ENCODE measurements at regions not wholly inside any gene's neighbourhood (a gene's known extent, or its start where the extent isn't known, plus 50 kb on each side); places are given as distances from the start of the nearest gene placed in this dataset.

- no peak for TF ChIP-seq ZNF274 (IDR thresholded peaks at IDR 0.05; ENCODE audit: low read depth, low read length)
- no peak overlapping the region for H3K4me3 ChIP-seq (ENCODE audit: low read length)
Observed at GRCh38 chr1:80101159-80101558, 1094.6 kb upstream of the ADGRL4 start.

- no peak for TF ChIP-seq ZNF274 (IDR thresholded peaks at IDR 0.05; ENCODE audit: low read depth, low read length)
- H3K4me3 ChIP-seq (ENCODE audit: low read length), result no peak overlapping the region
Observed at GRCh38 chr1:80099713-80100112, 1093.2 kb upstream of the ADGRL4 start.

- H3K4me3 ChIP-seq (ENCODE audit: low read length), result no peak overlapping the region
- TF ChIP-seq ZNF274 (IDR thresholded peaks at IDR 0.05; ENCODE audit: low read depth, low read length), result no peak
Observed at GRCh38 chr1:80085067-80085466, 1078.5 kb upstream of the ADGRL4 start.

GRCh38 chr1:80083892-80084291 lies 1077.4 kb upstream of the ADGRL4 start:
- TF ChIP-seq ZNF274 (IDR thresholded peaks at IDR 0.05; ENCODE audit: low read depth, low read length), result no peak
- H3K4me3 ChIP-seq (ENCODE audit: low read length), result no peak overlapping the region

GRCh38 chr1:80076469-80076868 lies 1069.9 kb upstream of the ADGRL4 start:
- no peak overlapping the region for H3K4me3 ChIP-seq (ENCODE audit: low read length)
- no peak for TF ChIP-seq ZNF274 (IDR thresholded peaks at IDR 0.05; ENCODE audit: low read depth, low read length)

- no peak overlapping the region for H3K4me3 ChIP-seq (ENCODE audit: low read length)
Observed at GRCh38 chr1:80075351-80075750, 1068.8 kb upstream of the ADGRL4 start.

GRCh38 chr1:80072563-80072962 lies 1066.0 kb upstream of the ADGRL4 start:
- TF ChIP-seq ZNF274 (IDR thresholded peaks at IDR 0.05; ENCODE audit: low read depth, low read length), result no peak

More at GRCh38 chr1:80075351-80075750, 1068.8 kb upstream of the ADGRL4 start:
- TF ChIP-seq ZNF274 (IDR thresholded peaks at IDR 0.05; ENCODE audit: low read depth, low read length), result no peak

GRCh38 chr1:80066060-80066459 lies 1059.5 kb upstream of the ADGRL4 start:
- H3K4me3 ChIP-seq (ENCODE audit: low read length), result no peak overlapping the region
- TF ChIP-seq ZNF274 (IDR thresholded peaks at IDR 0.05; ENCODE audit: low read depth, low read length), result no peak

More at GRCh38 chr1:80072563-80072962, 1066.0 kb upstream of the ADGRL4 start:
- no peak overlapping the region for H3K4me3 ChIP-seq (ENCODE audit: low read length)

- no peak overlapping the region for H3K4me3 ChIP-seq (ENCODE audit: low read length)
- no peak for TF ChIP-seq ZNF274 (IDR thresholded peaks at IDR 0.05; ENCODE audit: low read depth, low read length)
Observed at GRCh38 chr1:80064524-80064923, 1058.0 kb upstream of the ADGRL4 start.

- no peak overlapping the region for H3K4me3 ChIP-seq (ENCODE audit: low read length)
- TF ChIP-seq ZNF274 (IDR thresholded peaks at IDR 0.05; ENCODE audit: low read depth, low read length), result no peak
Observed at GRCh38 chr1:80059940-80060339, 1053.4 kb upstream of the ADGRL4 start.

- no peak overlapping the region for H3K4me3 ChIP-seq (ENCODE audit: low read length)
- TF ChIP-seq ZNF274 (IDR thresholded peaks at IDR 0.05; ENCODE audit: low read depth, low read length), result no peak
Observed at GRCh38 chr1:80056179-80056578, 1049.6 kb upstream of the ADGRL4 start.

- TF ChIP-seq ZNF274 (IDR thresholded peaks at IDR 0.05; ENCODE audit: low read depth, low read length), result no peak
- H3K4me3 ChIP-seq (ENCODE audit: low read length), result no peak overlapping the region
Observed at GRCh38 chr1:80054129-80054528, 1047.6 kb upstream of the ADGRL4 start.

- no peak for TF ChIP-seq ZNF274 (IDR thresholded peaks at IDR 0.05; ENCODE audit: low read depth, low read length)
- no peak overlapping the region for H3K4me3 ChIP-seq (ENCODE audit: low read length)
Observed at GRCh38 chr1:80053613-80054012, 1047.1 kb upstream of the ADGRL4 start.

- no peak for TF ChIP-seq ZNF274 (IDR thresholded peaks at IDR 0.05; ENCODE audit: low read depth, low read length)
- no peak overlapping the region for H3K4me3 ChIP-seq (ENCODE audit: low read length)
Observed at GRCh38 chr1:80050523-80050922, 1044.0 kb upstream of the ADGRL4 start.

GRCh38 chr1:80050085-80050484 lies 1043.6 kb upstream of the ADGRL4 start:
- no peak for TF ChIP-seq ZNF274 (IDR thresholded peaks at IDR 0.05; ENCODE audit: low read depth, low read length)
- H3K4me3 ChIP-seq (ENCODE audit: low read length), result no peak overlapping the region

GRCh38 chr1:80048716-80049115 lies 1042.2 kb upstream of the ADGRL4 start:
- TF ChIP-seq ZNF274 (IDR thresholded peaks at IDR 0.05; ENCODE audit: low read depth, low read length), result no peak
- H3K4me3 ChIP-seq (ENCODE audit: low read length), result no peak overlapping the region
